Large intestine (tissue), 3 donors: ENCODE measurements at regions not wholly inside any gene's neighbourhood (a gene's known extent, or its start where the extent isn't known, plus 50 kb on each side); places are given as distances from the start of the nearest gene placed in this dataset.
A peak's percentile ranks its signal among the peaks of the same experiment; 100 is the strongest.

ENCODE experiments used
- DNase-seq, 2 donors: peaks; one replicate each; pipeline versions ENCODE4 v3.0.0 to v3.0.0-alpha.2; 2013
- H3K27ac ChIP-seq: one replicate; pipeline ENCODE4 v1.5.1; 2013; ENCODE audit warnings: low read length
- H3K27me3 ChIP-seq: 2 replicates; pipeline ENCODE4 v1.6.1; 2013; ENCODE audit warnings: low read length; ENCODE audit not compliant: control insufficient read depth, insufficient read depth
- H3K36me3 ChIP-seq: 2 replicates; pipeline ENCODE4 v1.6.1; 2013; ENCODE audit warnings: low read length; ENCODE audit not compliant: control insufficient read depth, insufficient read depth
- H3K4me1 ChIP-seq: one replicate; pipeline ENCODE4 v1.6.1; 2013; ENCODE audit warnings: low read length; ENCODE audit not compliant: control insufficient read depth, insufficient read depth
- H3K4me3 ChIP-seq: one replicate; pipeline ENCODE4 v1.5.1; 2013; ENCODE audit warnings: low read length
- H3K9me3 ChIP-seq: one replicate; pipeline ENCODE4 v1.6.1; 2013; ENCODE audit warnings: mild to moderate bottlenecking, low read depth, low read length, moderate library complexity; ENCODE audit not compliant: control insufficient read depth
- WGBS: methylation state at CpG from one replicate; pipeline ENCODE4 v1.1.5; 2013; ENCODE audit warnings: low lambda C conversion rate; ENCODE audit not compliant: insufficient coverage; 5-methylcytosine and 5-hydroxymethylcytosine counted together

- Histone ChIP-seq H3K27ac (no peak overlapping the region), H3K27me3 (peaks cover 4% of the 10 kb centered on the region)
- WGBS, result 87% methylated on average over 3 of the region's 6 CpGs
Measured at GRCh38 chr15:47945872-47946650, 174.7 kb upstream of the SLC24A5 start.

DNA sequence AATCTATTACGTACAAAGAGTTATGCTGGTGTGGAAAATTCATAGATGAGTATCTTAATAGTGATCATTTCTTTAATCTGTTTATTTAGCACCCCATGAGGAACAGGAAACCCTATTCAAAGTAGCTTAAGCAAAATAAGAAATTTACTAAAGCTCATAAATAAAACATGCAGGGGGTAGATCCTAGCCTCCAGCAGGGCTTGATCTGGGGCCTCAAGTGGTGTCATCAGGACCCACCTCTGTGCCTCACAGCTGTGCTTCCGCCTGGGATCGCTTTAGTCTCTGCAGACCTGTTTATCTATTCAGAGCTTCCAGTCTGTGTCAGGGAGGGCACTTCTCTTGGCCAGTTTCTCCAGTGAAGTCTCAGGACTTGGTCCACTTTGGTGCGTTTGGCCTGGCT lies 171.0 kb upstream of the SLC24A5 start:
- WGBS, result 100% methylated on average over 1 of the region's 4 CpGs

More at GRCh38 chr15:47945872-47946650, 174.7 kb upstream of the SLC24A5 start:
- Histone ChIP-seq H3K36me3 (no peaks in the 10 kb centered on the region), H3K4me3 (no peak overlapping the region), H3K9me3 (no peaks in the 10 kb centered on the region), H3K4me1 (no peaks in the 10 kb centered on the region)
- no peak for DNase-seq

DNA sequence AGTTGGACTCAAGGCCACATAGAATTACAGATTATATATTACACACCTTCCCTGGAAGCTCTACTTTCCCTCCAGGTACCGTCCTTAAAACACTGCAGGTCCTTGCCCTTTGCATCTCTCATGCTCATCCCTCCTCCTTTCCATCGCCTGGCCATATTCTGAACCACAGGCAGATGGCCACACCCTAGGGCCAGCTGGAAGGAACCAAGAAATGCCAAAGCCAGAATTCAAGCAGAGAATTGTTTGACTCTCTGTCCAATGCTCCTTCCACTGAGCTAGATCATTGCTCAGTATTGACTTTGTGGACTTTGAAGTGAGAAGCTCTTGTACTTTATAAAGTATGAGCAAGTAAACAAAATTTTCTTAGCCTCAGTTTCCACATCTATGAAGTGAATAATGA lies 170.3 kb upstream of the SLC24A5 start:
- H3K27me3 ChIP-seq, result peaks cover 4% of the 10 kb centered on the region
- no peaks in the 10 kb centered on the region for H3K36me3 ChIP-seq
- H3K4me3 ChIP-seq, result no peak overlapping the region
- H3K4me1 ChIP-seq, result no peaks in the 10 kb centered on the region
- H3K27ac ChIP-seq, result no peak overlapping the region
- H3K9me3 ChIP-seq, result no peaks in the 10 kb centered on the region
- DNase-seq, result no peak
- 88% methylated on average over 1 of the region's 2 CpGs for WGBS

More for the DNA sequence above, 171.0 kb upstream of the SLC24A5 start:
- Histone ChIP-seq H3K4me3 (no peak overlapping the region), H3K9me3 (no peaks in the 10 kb centered on the region), H3K4me1 (no peaks in the 10 kb centered on the region), H3K27ac (no peak overlapping the region), H3K36me3 (no peaks in the 10 kb centered on the region), H3K27me3 (peaks cover 4% of the 10 kb centered on the region)
- no peak for DNase-seq

GRCh38 chr15:47951781-47952180 lies 169.0 kb upstream of the SLC24A5 start:
- no peaks in the 10 kb centered on the region for H3K36me3 ChIP-seq
- WGBS, result no CpG with 5 or more reads among the region's 2 CpGs
- H3K4me1 ChIP-seq, result no peaks in the 10 kb centered on the region
- H3K27ac ChIP-seq, result no peak overlapping the region
- H3K27me3 ChIP-seq, result peaks cover 4% of the 10 kb centered on the region
- no peaks in the 10 kb centered on the region for H3K9me3 ChIP-seq
- H3K4me3 ChIP-seq, result no peak overlapping the region
- DNase-seq, result no peak

- H3K36me3 ChIP-seq, result no peaks in the 10 kb centered on the region
- no peak for DNase-seq
- no peaks in the 10 kb centered on the region for H3K4me1 ChIP-seq
Measured at GRCh38 chr15:47954196-47954595, 166.6 kb upstream of the SLC24A5 start.

GRCh38 chr15:47955021-47955420 lies 165.8 kb upstream of the SLC24A5 start:
- Histone ChIP-seq H3K9me3 (no peaks in the 10 kb centered on the region), H3K27me3 (peaks cover 3% of the 10 kb centered on the region), H3K36me3 (no peaks in the 10 kb centered on the region), H3K27ac (no peak overlapping the region), H3K4me3 (no peak overlapping the region), H3K4me1 (no peaks in the 10 kb centered on the region)
- no peak for DNase-seq
- 54% methylated on average over 3 of the region's 4 CpGs for WGBS

More at GRCh38 chr15:47954196-47954595, 166.6 kb upstream of the SLC24A5 start:
- Histone ChIP-seq H3K4me3 (no peak overlapping the region), H3K9me3 (no peaks in the 10 kb centered on the region), H3K27ac (no peak overlapping the region), H3K27me3 (peaks cover 4% of the 10 kb centered on the region)
- WGBS, result 79% methylated on average over 2 of the region's 3 CpGs

DNA sequence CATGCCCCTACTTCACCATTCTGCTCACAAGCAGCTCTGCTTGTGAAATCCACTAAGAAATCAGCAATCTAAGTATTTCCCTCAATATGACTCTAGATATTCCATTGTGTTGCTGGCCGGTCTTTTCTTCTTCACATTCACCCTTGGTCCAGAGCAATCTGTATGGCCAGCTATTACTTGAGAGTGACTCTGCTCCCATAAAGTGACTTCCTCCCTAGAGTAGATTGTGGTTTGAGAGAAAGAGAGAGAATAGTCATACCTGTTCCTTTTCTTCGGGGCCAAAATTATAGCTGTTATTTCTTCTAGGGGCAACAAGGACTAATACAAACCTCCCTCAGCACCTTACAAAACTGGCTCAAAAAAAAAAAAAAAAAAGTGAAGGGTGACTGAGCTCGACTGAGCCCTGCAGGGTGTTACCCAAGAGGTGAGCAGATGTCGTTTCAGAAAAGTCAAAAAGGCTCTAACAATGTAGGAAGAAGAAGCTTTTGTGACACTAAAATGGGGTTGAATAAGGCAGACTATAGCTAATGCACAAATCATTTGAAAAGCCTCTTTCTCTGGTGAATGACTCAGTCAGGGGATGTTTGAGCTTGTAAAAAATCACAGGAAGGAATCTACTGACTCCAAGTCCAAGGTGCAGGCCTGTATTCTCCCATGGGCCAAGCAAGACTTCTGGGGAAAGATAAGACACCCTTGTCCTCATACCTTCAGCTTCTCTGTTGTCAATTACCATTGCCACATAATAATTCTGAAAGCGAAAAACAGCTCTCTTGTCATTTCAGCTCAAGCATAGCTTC lies 161.0 kb upstream of the SLC24A5 start:
- H3K9me3 ChIP-seq, result no peaks in the 10 kb centered on the region
- H3K4me3 ChIP-seq, result no peak overlapping the region
- 83% methylated on average over 2 of the region's 5 CpGs for WGBS
- H3K36me3 ChIP-seq, result no peaks in the 10 kb centered on the region
- H3K27ac ChIP-seq, result peak overlapping the region; percentile 45
- peak; percentile 74 to 81 for DNase-seq
- H3K27me3 ChIP-seq, result no peaks in the 10 kb centered on the region
- peaks cover 2% of the 10 kb centered on the region for H3K4me1 ChIP-seq

DNA sequence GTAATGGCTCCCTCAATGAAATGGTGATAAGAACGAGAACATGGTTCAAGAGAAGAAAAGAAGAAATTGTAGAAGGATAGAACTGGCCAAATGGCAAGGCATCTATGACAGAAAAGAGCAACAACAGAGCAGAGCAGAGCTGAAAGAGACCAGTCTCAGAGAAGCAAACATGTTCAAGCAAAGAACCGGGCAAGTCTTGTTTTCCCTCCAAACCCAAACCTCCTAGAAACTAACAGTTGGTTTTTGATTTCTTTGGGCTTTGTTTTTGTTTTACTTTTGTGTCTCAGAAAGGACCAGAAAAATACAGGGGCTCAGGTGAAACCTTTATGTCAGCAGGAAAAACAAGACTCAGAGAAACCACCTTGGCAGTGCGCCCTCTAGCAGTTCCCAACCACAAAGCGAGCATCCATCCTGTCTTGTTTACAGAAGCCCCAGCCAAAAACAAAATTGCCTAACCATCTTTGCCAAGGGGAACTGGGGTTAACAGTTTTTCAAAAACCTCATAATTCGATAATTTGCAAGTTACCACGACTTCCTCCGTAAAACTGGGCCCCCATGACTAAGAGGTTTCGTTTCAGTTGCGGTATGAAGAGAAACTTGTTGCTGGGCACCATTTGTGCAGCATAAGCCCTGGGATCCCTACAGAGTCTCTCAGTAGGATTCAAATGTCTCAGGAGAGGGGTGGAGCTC lies 159.2 kb upstream of the SLC24A5 start:
- no peak for DNase-seq
- H3K27me3 ChIP-seq, result no peaks in the 10 kb centered on the region
- H3K27ac ChIP-seq, result no peak overlapping the region
- H3K4me1 ChIP-seq, result peaks cover 2% of the 10 kb centered on the region
- no peak overlapping the region for H3K4me3 ChIP-seq
- H3K36me3 ChIP-seq, result no peaks in the 10 kb centered on the region
- no peaks in the 10 kb centered on the region for H3K9me3 ChIP-seq
- 89% methylated on average over 6 of the region's 9 CpGs for WGBS

DNA sequence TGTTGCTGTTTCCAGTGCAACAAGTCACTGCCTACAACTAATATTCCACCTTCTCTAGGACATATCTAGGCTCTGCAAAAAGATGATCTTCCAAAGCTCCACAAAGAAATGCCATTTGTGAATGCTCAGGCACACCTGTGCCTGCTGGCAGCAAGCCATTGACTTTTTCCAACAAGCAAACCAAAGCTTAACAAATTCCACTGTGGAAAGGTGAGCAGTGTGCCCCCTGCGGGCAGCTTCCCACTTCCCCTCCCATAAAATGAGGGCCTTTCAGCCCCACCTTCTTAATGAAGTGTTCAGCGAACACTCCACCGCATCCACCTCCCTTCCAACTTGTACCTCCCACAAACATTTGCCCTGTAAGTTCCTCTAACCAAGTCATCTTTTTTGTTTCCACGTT lies 157.5 kb upstream of the SLC24A5 start:
- no peak overlapping the region for H3K27ac ChIP-seq
- no CpG with 5 or more reads among the region's 4 CpGs for WGBS
- no peaks in the 10 kb centered on the region for H3K27me3 ChIP-seq
- H3K36me3 ChIP-seq, result no peaks in the 10 kb centered on the region
- no peaks in the 10 kb centered on the region for H3K9me3 ChIP-seq
- no peak overlapping the region for H3K4me3 ChIP-seq
- DNase-seq, result no peak
- peaks cover 2% of the 10 kb centered on the region for H3K4me1 ChIP-seq

- WGBS, result 86% methylated on average over 1 of the region's 2 CpGs
- H3K36me3 ChIP-seq, result no peaks in the 10 kb centered on the region
- no peak overlapping the region for H3K4me3 ChIP-seq
- no peak for DNase-seq
- H3K4me1 ChIP-seq, result peaks cover 2% of the 10 kb centered on the region
- H3K27me3 ChIP-seq, result no peaks in the 10 kb centered on the region
- H3K9me3 ChIP-seq, result no peaks in the 10 kb centered on the region
- no peak overlapping the region for H3K27ac ChIP-seq
Measured at GRCh38 chr15:47964229-47964628, 156.6 kb upstream of the SLC24A5 start.
